NOMO-1 treated with DMSO at 0.1 percent for 48 hours (cell line): ENCODE measurements at regions not wholly inside any gene's neighbourhood (a gene's known extent, or its start where the extent isn't known, plus 50 kb on each side); places are given as distances from the start of the nearest gene placed in this dataset.
"Not testable (repeated sequence)": the region's sequence is repeated elsewhere in the genome, so short reads cannot be mapped to it uniquely, and the experiment has no call there.

Experiments used
- DNase-seq: peaks from one replicate; lab custom pipeline; 2025; ENCODE audit not compliant: unreplicated experiment; lab: John Stamatoyannopoulos, UW

GRCh38 chr2:134009440-134009839, 244.4 kb upstream of the MGAT5 start:
- no peak for DNase-seq

GRCh38 chr2:134009906-134010305, 244.0 kb upstream of the MGAT5 start:
- not testable (repeated sequence) for DNase-seq

GRCh38 chr2:134011936-134012586, 241.8 kb upstream of the MGAT5 start:
- no peak for DNase-seq

- no peak for DNase-seq
These were observed 239.5 kb upstream of the MGAT5 start for GRCh38 chr2:134014196-134014960.

- no peak for DNase-seq
These were observed 234.0 kb upstream of the MGAT5 start for GRCh38 chr2:134019871-134020270.

GRCh38 chr2:134020608-134021007, 233.3 kb upstream of the MGAT5 start:
- DNase-seq, result peak; percentile 42

- peak; percentile 46 for DNase-seq
These were observed 231.9 kb upstream of the MGAT5 start for GRCh38 chr2:134021830-134022524.

- DNase-seq, result no peak
These were observed 230.0 kb upstream of the MGAT5 start for GRCh38 chr2:134023854-134024253.

- no peak for DNase-seq
These were observed 225.9 kb upstream of the MGAT5 start for GRCh38 chr2:134027980-134028379.

GRCh38 chr2:134029418-134029817, 224.5 kb upstream of the MGAT5 start:
- no peak for DNase-seq

GRCh38 chr2:134031539-134031938, 222.3 kb upstream of the MGAT5 start:
- DNase-seq, result no peak

- DNase-seq, result no peak
These were observed 218.1 kb upstream of the MGAT5 start for GRCh38 chr2:134035605-134036370.

GRCh38 chr2:134039912-134040581, 213.8 kb upstream of the MGAT5 start:
- no peak for DNase-seq

- DNase-seq, result not testable (repeated sequence)
These were observed 213.2 kb upstream of the MGAT5 start for GRCh38 chr2:134040626-134041172.

GRCh38 chr2:134041877-134042276, 212.0 kb upstream of the MGAT5 start:
- DNase-seq, result peak; percentile 31

- not testable (repeated sequence) for DNase-seq
These were observed 210.8 kb upstream of the MGAT5 start for GRCh38 chr2:134043028-134043427.

GRCh38 chr2:134052173-134052572, 201.7 kb upstream of the MGAT5 start:
- no peak for DNase-seq

- DNase-seq, result no peak
These were observed 197.7 kb upstream of the MGAT5 start for GRCh38 chr2:134056173-134056572.

- DNase-seq, result not testable (repeated sequence)
These were observed 192.8 kb upstream of the MGAT5 start for GRCh38 chr2:134061066-134061465.

- DNase-seq, result not testable (repeated sequence)
These were observed 191.6 kb upstream of the MGAT5 start for GRCh38 chr2:134062235-134062634.
